ENCODE measurements at regions not wholly inside any gene's neighbourhood (a gene's known extent, or its start where the extent isn't known, plus 50 kb on each side); places are given as distances from the start of the nearest gene placed in this dataset.

- DNase-seq: no peak
Measured at GRCh38 chr14:54090274-54090673, 133.6 kb upstream of the BMP4 start.

GRCh38 chr14:54094765-54095164, 138.1 kb upstream of the BMP4 start:
- DNase-seq: no peak

GRCh38 chr14:54098536-54098935, 141.9 kb upstream of the BMP4 start:
- DNase-seq: no peak

GRCh38 chr14:54102051-54102456, 145.4 kb upstream of the BMP4 start:
- no peak for DNase-seq

- no peak for DNase-seq
Measured at GRCh38 chr14:54102530-54102929, 145.9 kb upstream of the BMP4 start.

- no peak for DNase-seq
Measured at GRCh38 chr14:54104601-54105145, 148.0 kb upstream of the BMP4 start.

GRCh38 chr14:54105406-54105805, 148.8 kb upstream of the BMP4 start:
- DNase-seq: no peak

GRCh38 chr14:54105898-54106297, 149.3 kb upstream of the BMP4 start:
- no peak for DNase-seq

GRCh38 chr14:54106661-54107377, 150.2 kb upstream of the BMP4 start:
- no peak for DNase-seq

GRCh38 chr14:54108481-54109471, 152.2 kb upstream of the BMP4 start:
- no peak for DNase-seq

- DNase-seq: no peak
Measured at GRCh38 chr14:54109521-54110120, 153.0 kb upstream of the BMP4 start.

- no peak for DNase-seq
Measured at GRCh38 chr14:54114941-54115340, 158.3 kb upstream of the BMP4 start.

- DNase-seq: no peak
Measured at GRCh38 chr14:54116198-54116885, 159.7 kb upstream of the BMP4 start.

GRCh38 chr14:54116972-54117371, 160.3 kb upstream of the BMP4 start:
- DNase-seq: no peak

GRCh38 chr14:54117396-54117795, 160.8 kb upstream of the BMP4 start:
- peak in 3 of 56 donors; percentile 2 to 6 (median 4) for DNase-seq

- DNase-seq: no peak
Measured at GRCh38 chr14:54117924-54118323, 161.3 kb upstream of the BMP4 start.

GRCh38 chr14:54120260-54120659, 163.6 kb upstream of the BMP4 start:
- no peak for DNase-seq

- DNase-seq: no peak
Measured at GRCh38 chr14:54121466-54122027, 164.9 kb upstream of the BMP4 start.

- no peak for DNase-seq
Measured at GRCh38 chr14:54123841-54124240, 167.2 kb upstream of the BMP4 start.

- no peak for DNase-seq
Measured at GRCh38 chr14:54125109-54125508, 168.5 kb upstream of the BMP4 start.

- DNase-seq: no peak
Measured at GRCh38 chr14:54126947-54127346, 170.3 kb upstream of the BMP4 start.
